GM12878 (cell line): ENCODE measurements at regions not wholly inside any gene's neighbourhood (a gene's known extent, or its start where the extent isn't known, plus 50 kb on each side); places are given as distances from the start of the nearest gene placed in this dataset.

Experiments
- ATAC-seq: fragments of 200-7000 bp; cut with Tn5 transposase; 3 replicates; pipeline ENCODE4 v1.9.1; 2020; ENCODE audit warnings: mild to moderate bottlenecking, moderate library complexity
- BruUV-seq: library from RNA; stranded (reverse); fragments of 400-500 nt; replicated peaks from 2 replicates; lab custom pipeline; 2021; lab: Mats Ljungman, UMichigan
- CTCF ChIA-PET: fragments of 300-600 bp; sonication (Branson Sonifier 250); formaldehyde crosslinking; extraction: SDS; loops from one replicate; lab custom pipeline; 2021; ENCODE audit warnings: inconsistent platforms; lab: Yijun Ruan, JAX
- POLR2A ChIA-PET: fragments of 350-600 bp; formaldehyde crosslinking; extraction: SDS; loops from one replicate; lab custom pipeline; 2021; ENCODE audit warnings: inconsistent platforms; lab: Charles Lee
- RAD21 ChIA-PET: fragments of 300-600 bp; sonication (Branson Sonifier 250); formaldehyde crosslinking; loops from one replicate; lab custom pipeline; 2023; ENCODE audit warnings: antibody characterized with exemption; ENCODE audit not compliant: unreplicated experiment; lab: Charles Lee
- SMC1A ChIA-PET: fragments of 300-600 bp; sonication (Branson Sonifier 250); formaldehyde crosslinking; loops from one replicate; lab custom pipeline; 2023; ENCODE audit not compliant: unreplicated experiment, uncharacterized antibody; lab: Charles Lee
- DNase-seq: peaks from one replicate; pipeline ENCODE4 v3.0.0-alpha.2; 2011; ENCODE audit warnings: low read depth, low spot score
- FAIRE-seq: peaks from 3 replicates; lab custom pipeline; 2011; peaks lifted over from hg19 to GRCh38; lab: Jason Lieb, UNC
- H2AFZ ChIP-seq: 2 replicates; pipeline ENCODE4 v1.6.0; 2011; ENCODE audit warnings: low read depth, low read length, control low read depth; ENCODE audit not compliant: control insufficient read depth
- H3K27ac ChIP-seq: 2 replicates; pipeline ENCODE4 v1.5.1; 2011; ENCODE audit warnings: control low read depth; ENCODE audit not compliant: control insufficient read depth, insufficient read depth
- H3K27me3 ChIP-seq, 2 experiments: replicated peaks in 1 of 2; 2 replicates each; pipeline versions ENCODE4 v1.6.0 to v1.6.1; 2011; ENCODE audit warnings: low read length in 1 of 2; ENCODE audit not compliant: control insufficient read depth in 2 of 2, insufficient read depth in 2 of 2
- H3K36me3 ChIP-seq, 2 experiments: 2 replicates each; pipeline ENCODE4 v1.5.1; 2011; ENCODE audit warnings: low read length in 1 of 2; ENCODE audit not compliant: control insufficient read depth in 2 of 2, insufficient read depth in 2 of 2
- H3K4me1 ChIP-seq: 2 replicates; pipeline ENCODE4 v1.6.1; 2011; ENCODE audit warnings: mild to moderate bottlenecking, low read length, moderate library complexity, mixed read lengths; ENCODE audit not compliant: control insufficient read depth, insufficient read depth
- H3K4me2 ChIP-seq: 2 replicates; pipeline ENCODE4 v1.6.0; 2011; ENCODE audit warnings: control low read depth; ENCODE audit not compliant: control insufficient read depth, insufficient read depth
- H3K4me3 ChIP-seq: fragments of 200-600 bp; sonication (generic); 2 replicates; pipeline ENCODE4 v1.5.1; 2016
- H3K79me2 ChIP-seq: 2 replicates; pipeline ENCODE4 v1.6.0; 2011; ENCODE audit warnings: low read length; ENCODE audit not compliant: control insufficient read depth, insufficient read depth
- H3K9ac ChIP-seq: 2 replicates; pipeline ENCODE4 v1.8.0; 2011; ENCODE audit warnings: low read length, control low read depth, mixed read lengths; ENCODE audit not compliant: control insufficient read depth, insufficient read depth
- H3K9me3 ChIP-seq: replicated peaks from 3 replicates; pipeline ENCODE4 v1.5.1; 2011; ENCODE audit warnings: mild to moderate bottlenecking, low read length; ENCODE audit not compliant: control insufficient read depth, insufficient read depth
- H4K20me1 ChIP-seq: 2 replicates; pipeline ENCODE4 v1.6.0; 2011; ENCODE audit not compliant: control insufficient read depth, insufficient read depth
- CHD1 ChIP-seq: IDR thresholded peaks from 2 replicates; pipeline ENCODE4 v1.6.1; 2012; ENCODE audit warnings: low read depth, low read length, improper control_type of control experiment
- DPF2 ChIP-seq: fragments of 450-650 bp; IDR thresholded peaks from 2 replicates; pipeline ENCODE4 v1.6.1; 2017; ENCODE audit warnings: mild to moderate bottlenecking
- MEF2A ChIP-seq: IDR thresholded peaks from 2 replicates; pipeline ENCODE4 v1.6.1; 2011; ENCODE audit warnings: low read depth, mild to moderate bottlenecking, low read length, moderate library complexity; ENCODE audit not compliant: insufficient read depth
- NFXL1 ChIP-seq: fragments of 450-650 bp; IDR thresholded peaks from 2 replicates; pipeline ENCODE4 v1.6.1; 2017; ENCODE audit warnings: antibody characterized with exemption, mild to moderate bottlenecking, borderline replicate concordance
- STAT1 ChIP-seq: fragments of 450-650 bp; conservative IDR thresholded peaks from 2 replicates; pipeline ENCODE4 v1.6.1; 2014; ENCODE audit warnings: antibody characterized with exemption, mild to moderate bottlenecking
- YY1 ChIP-seq: IDR thresholded peaks from 2 replicates; pipeline ENCODE4 v1.6.1; 2011; ENCODE audit warnings: low read depth, mild to moderate bottlenecking, low read length
- WGBS: methylation state at CpG from one replicate; pipeline ENCODE4 v1.1.6; 2016; ENCODE audit warnings: low lambda C conversion rate; ENCODE audit not compliant: insufficient replicate concordance, insufficient coverage; ENCODE audit errors: missing lambda C conversion rate; 5-methylcytosine and 5-hydroxymethylcytosine counted together
- in situ Hi-C: fragments of 300-500 bp; cut with MboI; formaldehyde crosslinking; loops from 9 replicates; pipeline ENCODE4 v1.14.3; 2018; ENCODE audit warnings: mixed read lengths
- intact Hi-C: fragments of 100-400 bp; cut with micrococcal nuclease; formaldehyde crosslinking; loops from one replicate; pipeline ENCODE4 v1.14.2; 2022; ENCODE audit not compliant: unreplicated experiment
- TF ChIP-seq, protein P1 (sequence below): fragments of 450-650 bp; IDR thresholded peaks from 2 replicates; pipeline ENCODE4 v1.6.1; 2018; ENCODE audit warnings: mild to moderate bottlenecking, low read depth, moderate library complexity; ENCODE audit not compliant: partially characterized antibody

DNA sequence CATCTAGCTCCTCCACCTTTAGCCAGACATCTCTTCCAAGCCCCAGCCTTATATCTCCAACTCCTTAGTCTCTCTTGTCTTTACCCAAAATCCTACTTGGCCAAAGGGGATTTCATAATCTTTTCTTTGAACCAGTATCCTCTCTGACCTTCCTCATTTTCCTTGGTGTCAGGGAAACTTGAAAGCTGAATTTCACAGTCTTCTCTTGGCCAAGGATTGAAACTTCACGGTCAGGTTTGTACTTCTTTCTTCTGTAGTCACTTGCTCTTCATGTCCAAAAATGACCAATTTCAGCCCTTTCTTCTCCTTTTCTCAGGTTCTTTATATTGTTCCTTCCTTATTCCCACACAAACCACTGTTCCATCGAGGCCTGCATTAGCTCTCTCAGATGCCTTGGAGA, 473.7 kb upstream of the KLF4 start:
- Histone ChIP-seq H3K27me3 (no peaks in the 10 kb centered on the region), H3K4me1 (no peaks in the 10 kb centered on the region), H3K27ac (no peak overlapping the region), H3K9me3 (no peaks in the 10 kb centered on the region), H4K20me1 (no peaks in the 10 kb centered on the region), H3K4me2 (no peak overlapping the region), H3K4me3 (no peak overlapping the region), H3K36me3 (no peaks in the 10 kb centered on the region), H3K79me2 (no peaks in the 10 kb centered on the region), H2AFZ (no peak overlapping the region), H3K9ac (no peak overlapping the region)
- FAIRE-seq (no peak), DNase-seq (no peak), ATAC-seq (no peak)
- ChIA-PET CTCF (no interaction called here), SMC1A (no interaction called here), RAD21 (no interaction called here), POLR2A (no interaction called here)
- TF ChIP-seq NFXL1 (no peak), CHD1 (no peak), STAT1 (no peak), DPF2 (no peak), YY1 (no peak), MEF2A (no peak)
- TF ChIP-seq, protein P1, sequence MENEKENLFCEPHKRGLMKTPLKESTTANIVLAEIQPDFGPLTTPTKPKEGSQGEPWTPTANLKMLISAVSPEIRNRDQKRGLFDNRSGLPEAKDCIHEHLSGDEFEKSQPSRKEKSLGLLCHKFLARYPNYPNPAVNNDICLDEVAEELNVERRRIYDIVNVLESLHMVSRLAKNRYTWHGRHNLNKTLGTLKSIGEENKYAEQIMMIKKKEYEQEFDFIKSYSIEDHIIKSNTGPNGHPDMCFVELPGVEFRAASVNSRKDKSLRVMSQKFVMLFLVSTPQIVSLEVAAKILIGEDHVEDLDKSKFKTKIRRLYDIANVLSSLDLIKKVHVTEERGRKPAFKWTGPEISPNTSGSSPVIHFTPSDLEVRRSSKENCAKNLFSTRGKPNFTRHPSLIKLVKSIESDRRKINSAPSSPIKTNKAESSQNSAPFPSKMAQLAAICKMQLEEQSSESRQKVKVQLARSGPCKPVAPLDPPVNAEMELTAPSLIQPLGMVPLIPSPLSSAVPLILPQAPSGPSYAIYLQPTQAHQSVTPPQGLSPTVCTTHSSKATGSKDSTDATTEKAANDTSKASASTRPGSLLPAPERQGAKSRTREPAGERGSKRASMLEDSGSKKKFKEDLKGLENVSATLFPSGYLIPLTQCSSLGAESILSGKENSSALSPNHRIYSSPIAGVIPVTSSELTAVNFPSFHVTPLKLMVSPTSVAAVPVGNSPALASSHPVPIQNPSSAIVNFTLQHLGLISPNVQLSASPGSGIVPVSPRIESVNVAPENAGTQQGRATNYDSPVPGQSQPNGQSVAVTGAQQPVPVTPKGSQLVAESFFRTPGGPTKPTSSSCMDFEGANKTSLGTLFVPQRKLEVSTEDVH: no peak
- 47% methylated on average over 2 of the region's 2 CpGs for WGBS
- in situ Hi-C loops: no loop called here
- intact Hi-C loops: no loop called here
- BruUV-seq: no TSS peak
